H1 (cell line): ENCODE measurements at regions not wholly inside any gene's neighbourhood (a gene's known extent, or its start where the extent isn't known, plus 50 kb on each side); places are given as distances from the start of the nearest gene placed in this dataset.
A peak's percentile ranks its signal among the peaks of the same experiment; 100 is the strongest.

Experiments
- BACH1 ChIP-seq: IDR thresholded peaks from 2 replicates; pipeline ENCODE4 v1.6.1; 2012; ENCODE audit warnings: low read length, improper control_type of control experiment
- CBX5 ChIP-seq: fragments of 300-800, 300-1000 bp; sonication (generic); IDR thresholded peaks from 2 replicates; pipeline ENCODE4 v1.7.1; 2016; ENCODE audit warnings: antibody characterized with exemption, low read length, low read depth
- CBX8 ChIP-seq: fragments of 300-800, 300-1000 bp; sonication (generic); IDR thresholded peaks from 2 replicates; pipeline ENCODE4 v1.7.1; 2016; ENCODE audit warnings: low read depth, low read length, borderline replicate concordance
- CEBPB ChIP-seq: IDR thresholded peaks from 2 replicates; pipeline ENCODE4 v1.6.1; 2012; ENCODE audit warnings: low read depth, low read length
- CHD2 ChIP-seq: IDR thresholded peaks from 2 replicates; pipeline ENCODE4 v1.6.1; 2012; ENCODE audit warnings: low read length, improper control_type of control experiment
- CTBP2 ChIP-seq: IDR thresholded peaks from 2 replicates; pipeline ENCODE4 v1.7.0; 2011; ENCODE audit warnings: borderline replicate concordance, mild to moderate bottlenecking, moderate library complexity, mixed read lengths, low read length; ENCODE audit not compliant: insufficient read depth, insufficient read length
- EP300 ChIP-seq, 2 experiments: IDR thresholded peaks; 1 replicate in 1 of 2; 2 replicates in 1 of 2; pipeline ENCODE4 v1.6.1; 2011 to 2012; ENCODE audit warnings: low read depth in 2 of 2, low read length in 2 of 2, mild to moderate bottlenecking in 2 of 2, borderline replicate concordance in 1 of 2, inconsistent platforms in 1 of 2, moderate library complexity in 1 of 2
- EZH2 ChIP-seq: fragments of 200-600 bp; sonication (generic); IDR thresholded peaks from 2 replicates; pipeline ENCODE4 v1.7.1; 2012; ENCODE audit warnings: low read depth, mild to moderate bottlenecking, moderate library complexity, low read length, inconsistent platforms; ENCODE audit not compliant: severe bottlenecking
- GTF2F1 ChIP-seq: IDR thresholded peaks from 2 replicates; pipeline ENCODE4 v1.6.1; 2012; ENCODE audit warnings: low read depth, low read length, improper control_type of control experiment, borderline replicate concordance
- HDAC2 ChIP-seq, 2 experiments: fragments of 300-600 bp in 1 of 2; sonication (generic) in 1 of 2; IDR thresholded peaks; 2 replicates each; pipeline ENCODE4 v1.6.1; 2011 to 2012; ENCODE audit warnings: low read depth in 2 of 2, low read length in 2 of 2, mild to moderate bottlenecking in 2 of 2, moderate library complexity in 2 of 2, borderline replicate concordance in 1 of 2, inconsistent platforms in 1 of 2
- JUN ChIP-seq: IDR thresholded peaks from 2 replicates; pipeline ENCODE4 v1.6.1; 2011; ENCODE audit warnings: low read depth, mild to moderate bottlenecking, improper control_type of control experiment, low read length
- KDM5A ChIP-seq: fragments of 200-600 bp; IDR thresholded peaks from 2 replicates; pipeline ENCODE4 v1.7.1; 2012; ENCODE audit warnings: mild to moderate bottlenecking, low read length, inconsistent platforms, mixed read lengths
- MAFK ChIP-seq: IDR thresholded peaks from 2 replicates; pipeline ENCODE4 v1.6.1; 2012; ENCODE audit warnings: low read depth, mild to moderate bottlenecking, improper control_type of control experiment, low read length
- PHF8 ChIP-seq: fragments of 200-600 bp; sonication (generic); conservative IDR thresholded peaks from 2 replicates; pipeline ENCODE4 v1.7.1; 2012; ENCODE audit warnings: low read depth, mild to moderate bottlenecking, inconsistent platforms, low read length, moderate library complexity
- RBBP5 ChIP-seq: IDR thresholded peaks from 2 replicates; pipeline ENCODE4 v1.7.1; 2012; ENCODE audit warnings: low read depth, mild to moderate bottlenecking, inconsistent platforms, low read length, moderate library complexity, borderline replicate concordance
- RFX5 ChIP-seq: IDR thresholded peaks from 2 replicates; pipeline ENCODE4 v1.6.1; 2011; ENCODE audit warnings: low read depth, low read length, improper control_type of control experiment, borderline replicate concordance
- SIRT6 ChIP-seq: IDR thresholded peaks from one replicate; pipeline ENCODE4 v1.7.1; 2012; ENCODE audit warnings: low read length, inconsistent platforms
- SIX5 ChIP-seq: IDR thresholded peaks from 2 replicates; pipeline ENCODE4 v1.6.1; 2011; ENCODE audit warnings: mild to moderate bottlenecking, low read depth, low read length
- TAF7 ChIP-seq: optimal IDR thresholded peaks from 2 replicates; pipeline ENCODE3; 2011; ENCODE audit warnings: low read depth, mild to moderate bottlenecking, inconsistent platforms, low read length, moderate library complexity, borderline replicate concordance
- TF ChIP-seq, protein P1 (sequence below), 3 experiments: IDR thresholded peaks; 1 replicate in 2 of 3; 2 replicates in 1 of 3; pipeline versions ENCODE4 v1.5.1 to v1.6.1; 2011; ENCODE audit warnings: low read length in 3 of 3, mild to moderate bottlenecking in 3 of 3, inconsistent platforms in 2 of 3, low read depth in 1 of 3, moderate library complexity in 1 of 3; ENCODE audit not compliant: insufficient read depth in 1 of 3; ENCODE audit errors: control extremely low read depth in 1 of 3
- TF ChIP-seq, protein P2 (sequence below): IDR thresholded peaks from 2 replicates; pipeline ENCODE4 v1.6.1; 2011; ENCODE audit warnings: low read length, improper control_type of control experiment

DNA sequence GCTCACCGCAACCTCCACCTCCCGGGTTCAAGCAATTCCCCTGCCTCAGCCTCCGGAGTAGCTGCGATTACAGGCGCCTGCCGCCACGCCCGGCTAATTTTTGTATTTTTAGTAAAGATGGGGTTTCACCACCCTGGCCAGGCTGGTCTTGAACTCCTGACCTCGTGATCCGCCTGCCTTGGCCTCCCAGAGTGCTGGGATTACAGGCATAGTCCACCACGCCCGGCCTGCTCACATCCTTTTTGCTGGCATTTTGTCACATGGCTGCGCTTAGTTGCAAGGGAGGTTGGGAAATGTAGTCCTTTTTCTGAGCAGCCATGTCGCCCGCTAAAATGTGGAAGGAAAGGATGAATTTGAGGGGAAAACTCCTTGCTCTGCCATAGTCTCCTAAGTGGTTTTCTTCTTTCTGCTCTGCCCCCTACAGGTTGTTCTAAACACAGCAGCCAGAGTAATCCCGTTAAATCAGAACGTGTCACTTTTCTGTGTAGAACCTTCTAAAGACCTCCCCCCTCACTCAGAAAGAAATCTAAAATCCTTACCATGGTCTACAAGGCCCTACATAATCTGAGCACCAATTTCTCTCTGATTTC, 57.8 kb upstream of the HSPA9 start (continued):
- no peak for TF ChIP-seq SIRT6
- no peak for TF ChIP-seq RFX5
- TF ChIP-seq BACH1 = no peak
- TF ChIP-seq CBX8 = no peak
- TF ChIP-seq MAFK = no peak
- no peak for TF ChIP-seq CEBPB
- TF ChIP-seq RBBP5 = no peak
- TF ChIP-seq JUN = no peak
- no peak for TF ChIP-seq CBX5
- TF ChIP-seq HDAC2 (IDR thresholded peaks at IDR 0.05; ENCODE audit: borderline replicate concordance in 1 of 2, low read depth in 2 of 2, low read length in 2 of 2) = no peak
- no peak for TF ChIP-seq EP300 (IDR thresholded peaks at IDR 0.05; ENCODE audit: borderline replicate concordance in 1 of 2, low read depth in 2 of 2, low read length in 2 of 2)
- TF ChIP-seq EZH2 = no peak
- no peak for TF ChIP-seq GTF2F1
- no peak for TF ChIP-seq TAF7
- peak; percentile 77 for TF ChIP-seq SIX5
- TF ChIP-seq KDM5A = no peak
- TF ChIP-seq PHF8 = no peak
- TF ChIP-seq, protein P1, sequence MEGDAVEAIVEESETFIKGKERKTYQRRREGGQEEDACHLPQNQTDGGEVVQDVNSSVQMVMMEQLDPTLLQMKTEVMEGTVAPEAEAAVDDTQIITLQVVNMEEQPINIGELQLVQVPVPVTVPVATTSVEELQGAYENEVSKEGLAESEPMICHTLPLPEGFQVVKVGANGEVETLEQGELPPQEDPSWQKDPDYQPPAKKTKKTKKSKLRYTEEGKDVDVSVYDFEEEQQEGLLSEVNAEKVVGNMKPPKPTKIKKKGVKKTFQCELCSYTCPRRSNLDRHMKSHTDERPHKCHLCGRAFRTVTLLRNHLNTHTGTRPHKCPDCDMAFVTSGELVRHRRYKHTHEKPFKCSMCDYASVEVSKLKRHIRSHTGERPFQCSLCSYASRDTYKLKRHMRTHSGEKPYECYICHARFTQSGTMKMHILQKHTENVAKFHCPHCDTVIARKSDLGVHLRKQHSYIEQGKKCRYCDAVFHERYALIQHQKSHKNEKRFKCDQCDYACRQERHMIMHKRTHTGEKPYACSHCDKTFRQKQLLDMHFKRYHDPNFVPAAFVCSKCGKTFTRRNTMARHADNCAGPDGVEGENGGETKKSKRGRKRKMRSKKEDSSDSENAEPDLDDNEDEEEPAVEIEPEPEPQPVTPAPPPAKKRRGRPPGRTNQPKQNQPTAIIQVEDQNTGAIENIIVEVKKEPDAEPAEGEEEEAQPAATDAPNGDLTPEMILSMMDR (IDR thresholded peaks at IDR 0.05; ENCODE audit: control extremely low read depth in 1 of 3, insufficient read depth in 1 of 3, low read depth in 1 of 3, low read length in 3 of 3) = peak in 2 of 3 experiments; percentile 68 to 80; a peak in 3 of 4 replicates
- TF ChIP-seq, protein P2, sequence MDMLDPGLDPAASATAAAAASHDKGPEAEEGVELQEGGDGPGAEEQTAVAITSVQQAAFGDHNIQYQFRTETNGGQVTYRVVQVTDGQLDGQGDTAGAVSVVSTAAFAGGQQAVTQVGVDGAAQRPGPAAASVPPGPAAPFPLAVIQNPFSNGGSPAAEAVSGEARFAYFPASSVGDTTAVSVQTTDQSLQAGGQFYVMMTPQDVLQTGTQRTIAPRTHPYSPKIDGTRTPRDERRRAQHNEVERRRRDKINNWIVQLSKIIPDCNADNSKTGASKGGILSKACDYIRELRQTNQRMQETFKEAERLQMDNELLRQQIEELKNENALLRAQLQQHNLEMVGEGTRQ = peak; percentile 83
- no peak for TF ChIP-seq CTBP2
- no peak for TF ChIP-seq CHD2
